NCI-H1694 treated with DMSO at 0.1 percent for 48 hours (cell line): ENCODE measurements at regions not wholly inside any gene's neighbourhood (a gene's known extent, or its start where the extent isn't known, plus 50 kb on each side); places are given as distances from the start of the nearest gene placed in this dataset.

Experiments used
- DNase-seq: peaks from one replicate; lab custom pipeline; 2025; lab: John Stamatoyannopoulos, UW

DNA sequence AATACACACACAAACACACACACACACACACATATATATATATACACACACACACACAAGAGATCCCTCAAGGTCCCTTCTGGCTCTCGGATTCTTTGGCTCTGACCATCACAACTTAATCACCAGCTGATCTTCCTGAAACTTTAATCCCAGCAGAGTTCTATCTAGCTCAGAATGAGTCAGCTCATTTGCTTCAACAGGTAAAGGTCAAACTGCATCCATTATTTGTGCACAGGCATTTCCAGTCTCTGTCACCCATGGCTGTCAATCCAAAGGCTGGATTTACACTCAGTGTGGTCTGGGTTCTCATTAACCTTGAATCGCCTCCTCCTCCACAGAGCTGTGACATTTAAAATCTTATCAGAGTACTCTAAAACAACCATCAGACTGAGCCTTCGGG is 113.3 kb upstream of the TMPO start:
- DNase-seq: no peak

DNA sequence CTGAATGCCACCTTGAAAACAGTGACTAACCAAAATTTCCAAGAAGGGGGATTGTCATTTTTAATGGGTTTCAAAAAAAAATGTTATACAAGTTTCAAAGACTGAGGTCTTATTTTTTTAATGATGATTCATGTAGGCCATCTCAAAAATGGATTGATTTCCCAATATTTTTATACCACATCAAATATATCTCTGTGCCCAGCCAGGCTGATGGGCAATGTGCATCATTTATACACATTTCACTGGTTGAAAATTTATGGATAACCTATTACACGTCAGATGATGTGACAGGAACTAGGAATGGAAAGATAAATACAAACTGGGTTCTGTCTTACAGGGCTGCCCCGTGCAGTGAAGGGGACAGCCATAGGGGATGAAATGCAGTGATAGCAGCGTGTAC is 112.7 kb upstream of the TMPO start:
- DNase-seq: no peak

- DNase-seq: no peak
These were observed 112.0 kb upstream of the TMPO start for GRCh38 chr12:98403385-98403784.

DNA sequence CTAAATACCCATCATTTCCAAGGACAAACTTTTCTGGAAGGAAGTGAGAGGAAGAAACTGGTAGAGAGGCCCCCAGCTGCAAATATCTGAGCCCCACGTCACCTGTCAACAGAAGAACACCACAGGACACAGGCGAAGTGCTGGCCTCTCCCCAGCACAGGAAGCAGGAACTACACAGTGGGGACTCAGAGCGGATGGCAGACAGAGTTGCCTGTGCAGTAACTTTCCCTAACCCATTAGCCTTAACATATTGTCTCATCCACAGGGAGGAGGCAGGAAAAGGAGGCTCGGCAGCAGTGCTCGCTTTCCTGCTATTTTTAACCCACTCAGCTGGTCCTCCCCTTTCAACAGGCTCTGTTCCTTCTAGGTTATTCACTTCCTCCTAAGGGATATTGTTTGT is 111.5 kb upstream of the TMPO start:
- DNase-seq: no peak

DNA sequence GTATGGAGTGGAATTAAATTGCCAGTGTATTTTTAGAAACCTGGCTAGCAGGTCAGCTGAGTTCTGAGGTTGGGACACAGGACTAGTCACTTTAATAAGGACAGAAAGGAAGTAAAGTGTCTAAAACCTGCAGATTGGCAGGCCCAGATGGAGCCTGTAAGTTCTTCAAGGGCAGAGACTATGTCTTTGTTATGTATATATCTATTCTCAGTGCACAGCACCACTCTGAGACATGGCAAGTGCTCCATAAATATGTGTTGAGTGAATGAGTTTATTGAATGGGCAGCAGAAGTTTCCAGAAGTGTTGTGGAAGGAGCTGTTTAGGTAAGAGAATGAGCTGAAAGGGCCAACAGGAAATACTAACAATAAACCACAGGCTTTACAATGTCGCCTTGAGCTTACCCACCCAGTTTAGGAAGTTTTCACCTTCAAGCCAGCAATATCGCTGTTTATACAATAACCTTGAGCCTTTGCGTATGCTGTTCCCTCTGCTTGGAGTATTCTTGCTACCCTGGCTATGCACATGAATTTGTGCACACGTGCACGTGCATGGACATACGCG is 109.5 kb upstream of the TMPO start:
- no peak for DNase-seq

GRCh38 chr12:98406378-98406777 is 109.0 kb upstream of the TMPO start:
- no peak for DNase-seq

- DNase-seq: no peak
These were observed 106.7 kb upstream of the TMPO start for GRCh38 chr12:98408681-98409080.

GRCh38 chr12:98409548-98409947 is 105.8 kb upstream of the TMPO start:
- DNase-seq: no peak

DNA sequence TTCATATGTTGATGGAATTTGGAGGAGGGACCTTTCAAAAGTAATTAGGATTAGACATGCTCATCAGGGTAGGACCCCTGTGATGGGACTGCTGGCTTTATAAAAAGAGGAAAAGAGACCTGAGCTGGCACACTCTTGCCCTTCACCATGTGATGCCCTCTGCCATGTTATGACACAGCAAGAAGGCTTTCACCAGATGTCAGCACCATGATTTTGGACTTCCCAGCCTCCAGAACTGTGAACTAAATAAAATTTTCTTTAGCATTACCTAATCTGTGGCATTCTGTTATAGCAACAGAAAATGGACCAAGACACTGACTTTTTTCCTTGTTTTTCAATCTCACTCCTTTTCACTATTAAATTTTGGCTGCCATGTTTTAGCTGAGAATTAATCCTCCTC is 105.0 kb upstream of the TMPO start:
- no peak for DNase-seq

- peak; percentile 34 for DNase-seq
These were observed 98.5 kb upstream of the TMPO start for GRCh38 chr12:98416845-98417244.

DNA sequence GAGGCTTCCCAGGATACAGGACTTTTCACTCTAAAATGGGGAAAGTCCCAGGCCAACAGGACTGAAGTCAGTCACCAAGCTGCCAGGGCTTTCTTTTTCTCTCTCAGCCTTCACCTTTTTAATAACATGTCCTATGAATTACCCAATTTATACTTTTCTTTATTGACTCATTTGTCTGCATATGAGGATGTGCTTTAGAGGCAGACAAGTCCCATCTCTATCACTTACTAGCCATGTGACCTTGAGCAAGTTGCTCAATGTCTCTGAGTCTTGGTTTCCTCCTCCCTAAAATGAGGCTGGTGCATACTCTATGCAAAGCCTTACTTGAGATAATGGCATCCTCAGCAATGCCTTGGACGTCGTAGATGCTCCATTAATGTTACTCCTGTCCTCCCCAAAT is 98.1 kb upstream of the TMPO start:
- DNase-seq: no peak

DNA sequence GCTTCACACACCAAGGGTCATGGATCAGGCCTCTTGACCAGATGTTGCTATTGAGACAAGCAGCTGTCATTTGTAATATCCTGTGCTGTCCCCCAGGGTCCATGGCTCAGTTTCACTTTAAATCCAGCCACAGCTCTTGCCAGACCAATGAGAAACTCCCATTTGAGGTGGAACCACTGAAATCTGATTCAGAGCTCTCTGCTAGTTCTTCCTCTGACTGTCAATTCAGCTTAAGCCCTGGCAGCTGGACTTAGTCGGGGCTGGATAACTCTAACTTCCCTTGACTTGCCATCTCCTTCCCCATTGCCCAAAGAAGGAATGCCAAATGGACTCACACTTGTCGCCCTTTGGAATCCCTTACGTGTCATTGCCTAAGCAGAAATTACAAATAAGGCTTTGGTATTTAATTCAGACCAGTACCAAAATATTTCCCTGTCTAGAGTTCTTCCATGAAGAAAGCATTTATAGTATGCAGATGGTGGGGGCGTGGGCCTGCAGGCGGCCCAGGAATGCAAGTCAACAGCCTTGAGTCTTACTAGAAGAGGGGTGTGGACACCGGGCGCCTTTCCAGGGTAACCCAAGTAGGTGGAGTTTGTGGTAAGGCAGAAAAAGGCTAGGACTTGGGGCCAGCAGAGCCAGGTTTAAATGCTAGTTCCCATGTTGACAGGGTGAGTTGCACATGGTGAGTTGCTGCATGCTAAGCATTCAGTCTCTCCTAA is 96.9 kb upstream of the TMPO start:
- no peak for DNase-seq

DNA sequence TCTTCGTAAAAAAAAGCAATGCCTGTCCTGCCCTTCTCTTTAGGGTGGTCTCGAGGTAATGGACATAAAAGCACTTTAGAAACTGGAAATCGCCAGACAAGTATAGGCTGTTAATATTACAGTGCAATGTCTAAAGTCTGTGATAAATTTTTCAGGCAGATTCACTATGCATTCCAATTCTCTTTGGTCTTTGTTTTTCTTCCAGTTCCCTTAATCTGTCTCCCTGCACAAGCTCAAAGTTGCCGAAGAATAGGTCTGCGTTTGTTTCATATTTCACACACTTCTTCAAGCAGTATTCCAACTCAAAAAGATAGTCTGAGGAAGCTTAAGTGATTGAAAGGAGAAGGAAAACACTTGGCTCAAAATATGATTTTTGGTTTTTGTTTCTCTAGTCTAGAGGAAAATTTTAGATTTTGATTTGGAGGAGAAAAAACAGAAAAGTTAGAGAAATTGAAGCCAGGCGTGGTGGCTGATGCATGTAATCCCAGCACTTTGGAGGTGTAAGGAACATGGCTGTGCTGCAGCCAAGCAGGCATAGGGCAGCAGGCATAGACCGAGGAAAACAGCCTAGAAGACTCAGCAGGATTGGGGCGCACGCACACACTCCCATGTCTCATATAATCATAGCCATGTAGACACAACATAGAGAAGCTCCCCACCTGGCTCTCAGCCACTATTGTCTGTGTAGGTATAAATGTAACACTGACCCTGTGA is 96.2 kb upstream of the TMPO start:
- DNase-seq: no peak

GRCh38 chr12:98419795-98420404 is 95.5 kb upstream of the TMPO start:
- DNase-seq: no peak

- peak; percentile 17 for DNase-seq
These were observed 94.9 kb upstream of the TMPO start for GRCh38 chr12:98420461-98420860.

- DNase-seq: peak; percentile 72
These were observed 94.1 kb upstream of the TMPO start for GRCh38 chr12:98421316-98421715.

DNA sequence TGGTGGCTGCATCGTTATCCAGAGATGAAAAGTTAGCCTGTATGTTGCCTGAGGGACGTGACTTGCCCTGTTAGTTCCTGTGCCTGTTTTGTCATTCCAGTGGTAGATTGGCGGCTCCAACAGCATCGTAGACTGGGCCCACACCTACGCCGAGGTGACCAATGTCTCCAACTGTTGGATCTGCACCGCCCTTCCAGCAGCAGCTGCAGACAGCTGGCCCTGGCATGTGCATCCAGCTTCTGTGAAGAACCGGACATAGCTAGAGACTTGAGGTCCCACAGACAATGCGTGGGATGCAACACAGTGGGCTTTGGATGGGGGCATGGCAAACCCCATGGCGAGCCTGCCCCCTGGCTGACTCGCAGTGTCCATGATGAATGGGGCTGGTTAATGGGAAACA is 93.0 kb upstream of the TMPO start:
- no peak for DNase-seq

DNA sequence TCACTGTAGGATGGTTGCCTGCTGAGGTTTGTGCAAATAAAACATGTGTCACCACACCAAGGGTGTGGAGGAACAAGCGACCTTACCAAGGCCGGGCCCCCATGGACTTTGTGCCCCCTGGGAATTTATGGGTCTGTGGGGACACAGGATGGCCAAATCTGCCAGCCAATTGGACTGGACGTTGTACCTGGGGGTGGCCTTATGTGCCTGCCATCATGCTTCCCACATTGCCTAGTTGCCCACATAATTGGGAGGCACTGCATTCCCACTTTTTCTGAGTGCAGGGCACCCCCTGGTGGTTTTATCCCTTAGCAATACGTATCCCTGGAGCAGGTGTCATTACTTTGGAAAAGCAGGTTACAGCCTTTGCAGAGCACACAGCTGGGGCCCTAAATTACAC is 92.6 kb upstream of the TMPO start:
- DNase-seq: no peak

GRCh38 chr12:98423963-98424362 is 91.4 kb upstream of the TMPO start:
- DNase-seq: no peak

- peak; percentile 79 for DNase-seq
These were observed 90.5 kb upstream of the TMPO start for GRCh38 chr12:98424726-98425401.

DNA sequence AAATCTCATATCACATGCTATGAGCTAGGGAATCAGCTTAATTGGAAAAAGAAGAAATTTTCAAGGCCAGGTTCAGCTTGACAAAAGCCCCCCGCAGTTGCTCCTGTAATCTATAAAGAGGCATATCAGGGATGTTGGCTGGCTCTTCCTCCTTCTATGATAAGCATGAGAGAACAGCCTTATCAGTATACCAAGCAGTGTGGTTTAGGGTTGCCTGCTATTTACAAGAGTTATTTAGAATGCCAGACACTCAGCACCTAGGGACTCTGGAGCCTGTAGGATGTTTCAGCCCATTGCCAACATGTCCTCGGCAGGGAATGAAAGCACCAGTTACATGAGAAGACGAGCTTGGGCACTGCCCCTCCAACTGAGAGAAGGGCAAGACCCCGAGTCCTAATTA is 89.5 kb upstream of the TMPO start:
- DNase-seq: no peak

DNA sequence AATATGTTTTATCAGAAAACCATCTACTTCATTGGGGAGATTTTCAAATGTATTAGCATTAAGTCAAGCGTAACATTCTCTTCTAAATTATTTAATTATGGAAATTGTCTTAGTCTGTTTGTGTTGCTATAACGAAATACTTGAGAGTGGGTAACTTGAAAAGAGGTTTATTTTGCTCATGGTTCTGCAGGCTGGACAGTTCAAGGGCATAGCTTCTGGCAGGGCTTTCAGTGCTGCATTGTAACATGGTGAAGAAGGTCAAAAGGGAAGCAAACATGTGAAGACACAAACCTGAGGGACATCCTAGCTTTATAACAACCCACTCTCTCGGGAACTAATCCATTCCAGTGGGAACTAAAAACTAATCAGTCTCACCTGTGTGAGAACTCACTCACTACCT is 84.3 kb upstream of the TMPO start:
- DNase-seq: no peak

DNA sequence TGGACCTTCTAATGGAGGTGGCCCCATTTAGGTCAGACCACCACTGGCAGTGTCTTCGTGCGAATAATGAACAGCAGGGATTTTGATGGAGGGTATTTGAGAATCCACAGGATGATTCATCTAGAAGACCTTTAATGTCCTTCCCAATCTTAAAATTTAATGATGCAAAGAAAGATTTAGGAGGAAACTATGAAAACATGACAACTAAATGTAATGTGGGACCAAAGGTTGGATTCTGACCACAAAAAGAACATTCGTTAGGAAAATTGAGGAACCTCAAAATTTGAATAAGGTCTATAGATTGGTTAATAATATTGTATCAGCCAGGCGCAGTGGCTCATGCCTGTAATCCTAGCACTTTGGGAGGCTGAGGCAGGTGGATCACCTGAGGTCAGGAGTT is 78.2 kb upstream of the TMPO start:
- DNase-seq: no peak
